ENCODE measurements at regions not wholly inside any gene's neighbourhood (a gene's known extent, or its start where the extent isn't known, plus 50 kb on each side); places are given as distances from the start of the nearest gene placed in this dataset.
"Not testable (repeated sequence)": the region's sequence is repeated elsewhere in the genome, so short reads cannot be mapped to it uniquely, and the experiment has no call there.

DNA sequence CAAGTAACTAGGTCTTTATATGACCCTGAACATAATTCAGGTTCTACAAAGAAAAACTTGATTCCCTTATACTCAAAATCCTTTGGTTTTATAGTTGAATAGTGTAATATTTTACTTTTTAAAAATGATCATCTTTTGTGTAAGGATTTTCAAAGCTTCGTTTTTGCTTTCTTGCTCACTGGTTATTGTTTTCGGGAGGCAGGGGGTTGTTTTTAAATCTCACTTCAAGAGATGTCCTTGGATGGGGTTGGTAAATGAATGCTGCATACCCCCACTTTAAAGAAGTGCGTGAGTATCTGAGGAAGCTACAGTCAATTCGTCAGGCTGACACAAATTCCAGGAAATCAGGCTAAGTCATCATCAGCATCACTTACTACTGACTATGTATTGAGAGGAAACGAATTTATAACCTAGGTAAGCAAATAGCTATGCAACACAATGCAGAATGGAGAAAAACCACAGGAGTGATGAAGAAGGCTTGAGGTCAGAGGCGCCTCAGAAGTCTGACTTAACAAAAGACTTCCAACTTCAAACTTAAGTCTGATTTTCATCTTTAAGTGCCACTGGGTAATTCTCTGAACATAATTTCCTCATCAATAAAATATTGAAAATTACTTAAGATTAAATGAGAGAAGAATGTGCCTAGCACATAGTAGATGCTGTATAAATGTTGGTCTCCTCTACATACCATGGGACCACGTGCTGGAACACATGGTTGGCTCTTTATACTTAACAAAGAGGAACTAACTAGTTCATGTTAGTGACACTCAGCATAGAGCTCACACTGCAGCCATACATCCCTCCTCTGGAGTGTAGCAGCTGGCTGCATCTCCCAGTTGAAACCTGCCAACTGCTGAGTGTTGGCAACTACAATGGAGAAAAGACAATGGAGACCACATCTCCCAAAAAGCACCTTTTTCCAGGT is 106.0 kb upstream of the KIF2A start:
- no peak for DNase-seq

DNA sequence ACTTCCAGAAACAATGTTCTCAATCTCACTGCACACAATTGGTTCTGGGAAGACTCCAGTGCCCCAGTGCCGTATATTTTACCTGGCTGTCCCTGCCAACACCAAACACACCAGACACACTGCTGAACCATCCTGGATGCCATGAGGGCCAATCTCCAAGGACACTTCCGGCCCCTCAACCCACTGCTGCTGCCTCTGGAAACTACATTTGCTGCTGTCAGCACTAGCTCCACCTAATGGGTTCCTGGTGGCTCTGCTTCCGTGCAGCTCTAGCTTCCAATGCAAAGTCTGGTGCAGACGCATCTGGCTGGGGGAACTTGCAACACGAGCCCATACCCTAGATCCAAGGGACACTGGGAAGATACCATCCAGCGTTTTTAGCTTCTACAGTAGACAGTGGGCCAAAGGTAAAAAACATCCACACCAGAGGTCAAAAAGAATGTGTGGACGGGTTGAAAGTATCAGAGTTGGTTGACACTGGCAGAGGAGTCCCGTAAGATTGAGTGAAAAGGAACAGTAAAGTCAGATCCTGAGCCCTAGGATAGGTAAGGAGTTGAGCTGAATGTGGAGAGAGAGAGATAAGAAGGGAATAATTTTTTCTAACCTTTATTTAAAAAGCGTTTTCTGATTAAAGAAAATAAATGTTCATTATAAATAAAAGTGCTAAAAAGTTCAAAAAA is 99.7 kb upstream of the KIF2A start:
- no peak for DNase-seq

DNA sequence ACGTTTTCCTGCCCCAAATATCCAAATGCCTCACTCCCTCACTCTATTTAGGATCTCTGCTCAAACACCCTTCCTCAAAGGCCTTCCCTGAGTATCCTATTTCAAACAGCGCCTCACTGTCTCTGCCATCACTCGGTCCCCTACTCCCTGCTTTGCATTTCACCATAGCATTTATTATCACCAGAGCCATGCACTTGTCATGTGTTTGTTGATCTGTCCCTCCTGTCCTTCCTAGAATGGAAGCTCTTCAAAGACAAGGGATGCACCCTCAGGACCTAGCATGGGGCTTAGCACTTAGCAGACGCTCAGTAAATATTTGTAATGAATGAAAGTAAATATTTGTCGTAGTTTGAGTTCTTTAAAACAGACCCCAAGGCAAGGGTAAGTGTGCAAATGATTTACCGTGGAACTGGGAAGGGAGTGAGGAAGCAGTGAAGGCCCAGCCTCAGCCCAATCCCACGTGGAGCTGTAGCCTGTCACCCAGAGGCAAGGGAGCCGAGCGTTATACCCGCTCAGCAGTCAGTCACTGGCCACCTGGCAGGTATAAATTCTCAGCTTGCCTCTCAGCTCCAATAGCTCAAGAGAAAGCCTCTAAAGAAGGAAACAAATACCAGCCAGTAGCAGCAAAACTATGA is 97.7 kb upstream of the KIF2A start:
- no peak for DNase-seq

DNA sequence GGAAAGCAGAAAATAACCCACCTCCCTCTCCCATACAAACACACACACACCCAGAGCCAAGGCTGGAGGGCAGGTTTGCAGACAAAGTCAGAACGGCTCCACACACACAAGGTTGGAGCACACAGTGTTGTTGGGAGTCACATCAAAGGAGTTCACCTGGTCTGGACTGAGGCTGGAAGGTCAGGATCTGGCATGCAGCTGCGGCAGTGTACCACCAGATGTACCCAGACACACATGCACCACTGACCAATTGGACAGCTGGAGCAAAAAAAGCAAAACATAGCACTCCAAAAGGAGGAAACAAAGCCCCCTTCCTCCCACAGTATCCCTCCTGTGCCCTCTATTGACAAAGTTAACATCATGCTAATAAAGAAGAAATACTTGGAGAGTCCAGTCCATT is 94.6 kb upstream of the KIF2A start:
- no peak for DNase-seq

DNA sequence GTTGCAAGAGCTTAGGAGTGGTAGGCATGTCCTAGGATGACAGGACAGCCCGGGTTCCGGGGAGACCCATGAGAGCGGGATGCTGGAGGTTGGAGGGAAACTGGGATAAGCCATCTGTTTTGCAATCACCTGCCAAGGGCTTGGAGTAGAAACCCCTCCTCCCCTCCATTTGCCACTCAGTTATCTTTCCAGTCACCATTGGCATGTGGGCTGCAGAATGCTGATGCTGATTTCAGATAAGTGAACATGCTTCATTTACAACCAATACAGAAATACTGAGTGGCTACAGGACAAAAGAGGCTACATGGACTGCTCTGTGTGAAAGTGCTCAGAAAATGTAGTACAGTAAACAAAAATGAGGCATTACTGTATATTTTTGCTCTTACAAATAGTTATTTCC is 93.4 kb upstream of the KIF2A start:
- DNase-seq, result no peak

DNA sequence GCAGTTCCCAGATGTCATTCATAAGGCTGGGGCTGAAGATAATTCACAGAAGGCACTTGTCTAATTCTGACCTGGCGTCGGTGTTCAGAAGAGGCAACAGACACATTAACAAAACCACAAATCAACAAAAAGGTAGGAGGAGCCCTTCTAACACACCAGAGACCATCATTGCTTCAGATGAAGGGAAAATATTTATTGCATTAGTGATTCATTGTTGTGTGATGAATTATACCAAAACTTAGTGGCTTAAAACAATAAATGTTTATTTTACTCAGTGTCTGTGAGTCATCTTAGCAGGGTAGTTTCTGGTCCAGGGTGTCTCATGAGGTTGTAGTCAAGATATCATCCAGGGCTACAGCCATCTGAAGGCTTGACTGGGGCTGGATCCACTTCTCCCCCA is 91.3 kb upstream of the KIF2A start:
- no peak for DNase-seq

DNA sequence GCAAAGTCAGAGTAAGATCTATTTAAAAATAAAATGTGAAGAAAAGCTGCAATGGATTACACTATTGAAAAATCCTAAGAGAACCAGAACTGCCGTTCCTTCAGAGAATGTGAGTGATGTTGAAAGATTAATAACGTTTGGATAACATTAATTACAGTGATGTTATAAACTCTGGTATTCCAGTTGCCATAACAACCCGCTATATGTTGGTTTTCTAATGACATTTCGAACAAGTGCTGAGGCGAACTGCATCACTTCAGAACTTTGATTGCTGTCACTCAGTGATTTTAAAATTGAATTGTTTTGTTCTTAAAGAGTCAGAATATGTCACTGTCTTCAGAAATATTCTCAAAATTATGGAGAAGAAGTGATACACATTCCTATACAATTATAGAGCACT is 89.4 kb upstream of the KIF2A start:
- DNase-seq, result not testable (repeated sequence)

DNA sequence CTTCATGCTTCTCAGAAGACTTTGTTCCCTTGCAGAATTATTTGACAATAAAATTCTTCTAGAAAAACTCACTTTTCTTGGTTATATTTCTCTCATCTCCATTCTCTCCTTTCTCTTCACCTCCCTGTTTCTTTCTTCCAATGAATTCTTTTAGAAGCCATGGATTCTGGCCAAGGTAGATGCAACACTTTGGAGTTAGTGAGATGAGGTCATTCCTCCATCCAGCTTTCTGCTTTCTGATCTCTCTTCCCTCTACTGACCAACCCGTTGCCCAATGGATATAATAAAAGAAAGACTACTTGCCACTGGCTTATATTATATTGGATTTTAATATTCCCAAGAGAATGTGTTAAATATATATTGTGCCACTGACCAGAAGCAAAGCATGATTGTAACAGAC is 88.9 kb upstream of the KIF2A start:
- not testable (repeated sequence) for DNase-seq

DNA sequence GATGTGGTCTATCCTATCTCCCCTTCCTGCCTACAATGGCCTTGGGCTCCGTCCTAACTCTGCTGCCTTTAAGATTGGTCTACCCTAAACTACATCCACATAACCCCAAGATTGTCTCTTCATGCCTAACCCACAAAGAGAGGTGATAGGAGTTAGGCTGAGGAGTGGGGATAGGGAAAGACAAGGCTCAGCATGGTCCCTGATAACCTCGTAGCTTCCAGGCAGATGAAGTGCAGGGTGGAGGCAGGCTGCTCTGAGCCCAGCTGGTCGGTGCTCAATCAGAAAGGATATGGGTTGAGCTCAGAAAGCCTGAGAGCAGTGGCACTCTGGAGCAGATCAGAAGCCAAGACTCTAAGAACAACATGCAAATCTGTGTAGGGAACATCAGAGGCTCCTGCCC is 87.1 kb upstream of the KIF2A start:
- not testable (repeated sequence) for DNase-seq

DNA sequence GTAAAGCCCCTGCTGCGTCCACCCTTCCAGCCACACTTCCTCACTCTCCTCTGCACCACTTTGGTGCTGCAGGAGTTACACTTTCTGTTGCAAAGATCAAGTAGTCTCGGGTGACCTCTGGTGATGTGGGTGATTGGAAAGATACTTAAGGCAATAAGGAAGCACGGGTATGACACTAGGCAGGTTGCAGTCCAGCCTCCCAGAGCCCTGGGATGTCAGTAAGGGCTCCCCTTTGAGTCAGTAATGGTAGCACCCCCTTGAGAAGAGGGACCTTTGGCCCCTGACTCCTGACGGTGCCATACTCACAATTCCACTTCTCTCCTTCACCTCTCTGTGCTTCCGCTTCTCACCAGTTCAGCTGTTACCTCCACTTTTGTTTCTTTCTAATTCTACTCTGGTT is 84.1 kb upstream of the KIF2A start:
- not testable (repeated sequence) for DNase-seq

DNA sequence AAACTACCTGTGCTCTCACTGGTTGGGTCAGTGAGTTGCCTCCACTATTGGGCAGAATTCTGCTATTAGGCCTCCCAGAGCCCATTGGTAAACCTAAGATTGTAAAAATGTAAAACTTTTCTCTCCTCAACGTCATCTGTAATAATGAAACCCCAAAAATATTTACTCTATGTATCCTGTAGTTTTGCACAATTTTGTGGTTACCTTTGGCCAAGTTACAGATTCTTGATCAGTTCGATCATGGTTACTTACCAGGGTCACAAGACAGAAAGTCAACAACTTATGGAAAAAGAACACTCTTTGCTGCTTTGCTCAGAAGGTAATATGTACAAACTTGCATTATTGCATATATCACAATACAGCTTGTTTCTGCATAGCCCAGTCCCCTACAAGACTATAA is 83.7 kb upstream of the KIF2A start:
- not testable (repeated sequence) for DNase-seq

DNA sequence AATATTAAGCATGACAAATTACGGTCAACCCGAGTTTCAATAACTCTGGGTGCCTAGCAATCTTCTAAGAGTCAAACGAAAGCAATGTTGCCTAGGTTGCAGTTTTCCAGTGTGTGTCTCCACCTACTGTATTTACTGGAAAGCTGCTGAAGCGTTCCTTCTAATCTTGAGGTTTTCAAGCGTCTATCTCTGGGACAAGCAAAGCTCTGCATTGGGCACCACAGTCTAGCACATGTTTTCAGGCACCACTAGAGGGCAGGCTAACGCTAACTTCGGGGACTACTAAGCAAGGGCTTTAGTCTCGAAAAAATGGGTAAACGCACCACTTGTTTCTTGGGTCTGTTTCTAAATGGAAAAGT is 82.7 kb upstream of the KIF2A start:
- not testable (repeated sequence) for DNase-seq

DNA sequence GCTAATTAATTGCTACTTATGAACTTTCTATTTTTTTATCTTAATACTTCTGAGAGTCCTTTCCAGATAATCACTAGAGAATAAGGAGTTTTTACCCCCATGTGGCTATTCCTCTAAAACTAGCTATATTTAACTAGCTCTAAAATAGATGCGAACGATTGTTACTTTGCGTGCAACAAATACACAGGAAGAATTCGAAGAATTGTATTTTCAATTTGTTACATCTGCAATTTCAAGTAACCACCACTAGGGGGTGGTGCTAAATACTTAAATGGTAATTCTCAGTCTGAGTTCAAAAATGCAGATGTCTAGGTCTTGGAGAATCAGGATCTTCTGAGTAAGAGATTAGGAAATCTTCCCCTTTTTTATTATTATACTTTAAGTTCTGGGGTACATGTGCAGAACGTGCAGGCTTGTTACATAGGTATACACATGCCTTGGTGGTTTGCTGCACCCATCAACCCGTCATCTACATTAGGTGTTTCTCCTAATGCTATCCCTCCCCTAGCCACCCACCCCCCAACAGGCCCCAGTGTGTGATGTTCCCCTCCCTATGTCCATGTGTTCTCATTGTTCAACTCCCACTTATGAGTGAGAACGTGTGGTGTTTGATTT is 80.9 kb upstream of the KIF2A start:
- DNase-seq, result not testable (repeated sequence)

DNA sequence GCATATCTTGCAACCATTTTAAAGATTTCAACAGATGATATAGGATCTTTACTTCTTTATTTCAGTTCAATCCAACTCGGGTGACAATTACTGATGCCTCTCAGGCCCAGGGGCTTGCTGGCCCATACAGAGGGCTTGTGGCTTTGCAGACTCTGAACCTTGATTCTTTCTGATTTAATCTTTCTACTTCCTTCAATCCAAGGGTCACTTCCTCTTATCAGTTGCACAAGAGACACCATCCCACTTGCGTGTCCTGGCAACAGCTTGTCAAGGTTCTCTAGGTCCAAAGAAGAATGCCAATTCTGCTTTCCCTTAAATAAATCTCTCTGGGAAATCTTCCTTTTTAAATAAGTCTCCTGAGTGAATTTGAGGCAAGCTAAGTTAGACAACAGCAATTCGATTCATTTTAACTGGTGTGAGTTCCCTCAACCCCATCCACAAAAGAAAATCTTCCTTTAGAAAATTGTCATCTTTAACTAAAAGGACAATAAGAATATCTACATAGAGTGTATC is 75.1 kb upstream of the KIF2A start:
- DNase-seq, result not testable (repeated sequence)

DNA sequence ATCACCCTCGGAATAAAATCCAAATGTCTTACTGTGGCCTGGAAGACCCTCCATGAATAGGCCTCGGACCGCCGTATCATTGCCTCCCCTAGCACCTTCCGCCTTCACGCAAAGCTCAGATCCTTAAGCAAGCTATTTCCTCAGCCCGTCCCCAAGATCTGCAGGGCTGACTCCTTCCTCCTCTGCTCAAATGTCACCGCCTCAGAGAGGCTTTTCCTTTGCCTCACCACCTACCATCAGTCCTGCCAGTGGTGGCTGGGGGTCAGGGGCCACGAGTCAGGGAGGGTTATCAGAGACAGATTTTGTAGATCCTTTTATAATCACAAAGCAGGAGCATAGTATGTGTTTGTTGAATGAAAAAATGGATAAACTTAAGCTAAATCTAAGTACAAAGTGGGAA is 74.4 kb upstream of the KIF2A start:
- no peak for DNase-seq

DNA sequence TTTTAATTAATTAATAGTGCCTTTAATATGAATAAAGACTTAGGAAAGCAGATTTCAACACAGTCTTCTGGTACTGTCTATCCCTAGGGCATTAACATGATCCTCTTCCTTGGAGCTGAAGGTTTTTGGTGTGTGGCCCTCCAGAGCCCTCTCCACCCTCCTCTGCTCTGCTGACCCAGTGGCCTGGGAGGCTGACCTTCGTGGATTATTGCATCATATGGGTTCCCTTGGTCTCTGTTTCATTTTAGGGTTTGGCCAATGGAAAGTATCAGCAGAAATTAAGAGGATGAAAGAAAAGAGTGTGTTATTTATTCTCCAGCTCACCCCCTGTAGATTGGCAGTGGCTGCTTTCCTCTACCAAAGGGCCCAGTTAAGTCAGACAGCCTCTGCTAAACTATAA is 73.8 kb upstream of the KIF2A start:
- DNase-seq, result not testable (repeated sequence)

DNA sequence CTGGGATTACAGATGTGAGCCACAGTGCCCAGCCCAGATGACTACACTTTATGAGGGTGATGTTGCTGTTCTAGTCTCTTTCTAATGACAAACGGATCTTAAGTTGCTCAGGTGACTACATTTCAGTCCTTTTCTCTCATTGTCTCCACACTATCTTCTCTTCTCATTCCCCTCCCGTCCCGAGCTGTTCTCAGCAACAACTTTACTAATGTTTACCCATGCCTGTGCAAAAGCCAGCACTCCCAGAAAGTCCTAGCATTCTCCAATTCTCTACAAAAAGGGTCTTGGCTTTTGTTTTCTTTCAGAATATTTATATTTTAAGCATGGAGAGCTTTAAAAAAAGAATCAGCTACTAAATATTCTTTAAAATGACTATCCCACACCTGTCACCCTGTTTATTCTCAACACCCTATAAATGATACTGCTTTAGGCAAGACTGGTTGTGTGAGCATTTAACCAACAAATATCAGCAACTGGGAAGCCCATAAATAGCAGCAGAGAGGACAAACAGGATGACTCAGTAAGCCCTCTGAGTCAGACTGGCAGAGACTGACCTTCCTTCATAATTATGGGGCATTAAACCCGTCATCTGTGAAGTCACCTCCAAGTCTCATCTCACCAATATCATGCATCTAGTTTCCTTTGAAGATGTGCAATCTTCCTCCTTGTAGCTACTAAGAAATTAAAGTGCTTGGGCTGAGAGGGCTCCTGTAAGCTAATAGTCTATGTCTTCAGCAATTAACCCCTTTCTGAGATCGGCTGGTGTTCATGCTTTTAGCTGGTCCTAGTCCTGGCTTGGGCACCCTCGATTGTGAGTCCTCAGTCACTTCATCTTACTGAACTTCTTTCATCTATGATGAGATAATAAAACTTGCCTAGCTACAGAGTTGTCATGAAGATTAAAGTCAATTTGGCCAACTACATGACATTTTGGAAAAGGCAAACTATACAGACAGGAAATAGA is 72.6 kb upstream of the KIF2A start:
- DNase-seq, result not testable (repeated sequence)

DNA sequence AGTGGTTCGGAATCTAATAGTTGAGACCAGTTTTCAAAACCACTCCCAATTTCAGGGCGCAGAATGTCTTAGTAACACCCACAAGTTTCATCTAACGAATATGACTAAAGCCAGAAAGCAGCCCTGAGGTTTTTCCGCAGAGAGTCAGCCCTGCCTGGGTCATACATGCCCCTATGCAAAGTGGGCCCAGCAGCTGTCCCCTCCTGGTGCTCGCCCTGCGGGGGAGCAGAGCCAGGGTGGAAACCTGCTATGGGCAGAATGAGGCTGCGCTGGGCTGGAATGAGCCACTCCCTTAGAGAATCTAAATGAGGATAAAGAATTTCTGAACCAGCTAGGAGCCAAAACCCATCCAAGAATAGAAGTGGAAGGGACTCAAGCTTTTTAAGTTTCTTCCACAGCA is 69.4 kb upstream of the KIF2A start:
- DNase-seq, result not testable (repeated sequence)

DNA sequence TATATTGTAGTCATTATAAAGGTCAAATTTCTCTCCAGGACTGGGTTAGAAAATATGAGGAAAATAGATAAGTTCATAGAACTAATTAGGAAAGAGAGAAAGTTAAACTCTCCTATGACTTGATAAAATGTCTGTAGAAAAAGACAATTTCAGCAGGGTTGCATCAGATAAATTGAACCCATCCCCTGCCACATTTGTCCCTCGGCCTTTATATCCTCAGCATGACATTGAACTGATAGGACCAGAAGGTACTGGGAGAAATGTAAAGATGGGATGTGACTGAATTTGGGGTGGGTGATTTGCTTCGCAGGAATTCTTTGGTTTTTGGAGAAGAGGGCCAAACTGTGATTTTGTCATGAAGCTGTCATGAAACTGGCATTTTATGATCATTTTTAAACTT is 68.1 kb upstream of the KIF2A start:
- not testable (repeated sequence) for DNase-seq

DNA sequence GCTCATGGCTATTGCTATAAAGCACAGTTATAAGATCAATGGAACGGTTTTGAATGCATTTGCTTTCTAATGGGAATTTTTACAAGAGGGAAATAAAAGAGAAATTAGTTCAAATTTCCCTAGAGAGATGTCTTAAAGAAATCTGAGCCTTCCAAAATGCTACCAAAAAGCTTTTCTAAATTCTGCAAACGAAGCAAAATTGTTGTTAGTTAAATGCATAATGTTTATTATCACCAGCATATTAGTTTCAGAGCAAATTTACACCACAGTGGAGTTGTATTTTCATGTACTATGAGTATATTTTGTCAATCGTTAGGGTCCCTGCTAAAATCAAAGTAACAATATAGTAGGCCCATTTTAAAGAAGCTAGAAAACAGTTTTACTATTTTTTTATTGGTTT is 67.4 kb upstream of the KIF2A start:
- DNase-seq, result not testable (repeated sequence)

DNA sequence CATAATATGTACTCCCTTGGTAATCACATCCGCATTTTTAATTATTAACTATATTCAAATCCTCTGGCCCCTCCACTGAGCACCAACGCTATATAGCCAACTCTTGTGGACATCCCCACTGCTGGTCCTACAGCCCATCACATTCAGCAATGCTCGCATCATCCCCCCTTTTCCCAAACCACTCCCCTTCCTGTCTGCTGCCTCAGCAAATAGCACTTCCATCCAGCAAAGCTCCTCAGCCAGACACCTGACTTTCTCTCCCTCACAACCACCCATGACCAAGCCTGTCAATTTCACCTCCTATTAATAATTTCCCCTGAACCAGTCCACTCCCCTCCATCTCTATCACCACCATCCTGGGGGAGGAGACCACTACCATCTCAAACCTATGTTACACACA is 65.5 kb upstream of the KIF2A start:
- not testable (repeated sequence) for DNase-seq

DNA sequence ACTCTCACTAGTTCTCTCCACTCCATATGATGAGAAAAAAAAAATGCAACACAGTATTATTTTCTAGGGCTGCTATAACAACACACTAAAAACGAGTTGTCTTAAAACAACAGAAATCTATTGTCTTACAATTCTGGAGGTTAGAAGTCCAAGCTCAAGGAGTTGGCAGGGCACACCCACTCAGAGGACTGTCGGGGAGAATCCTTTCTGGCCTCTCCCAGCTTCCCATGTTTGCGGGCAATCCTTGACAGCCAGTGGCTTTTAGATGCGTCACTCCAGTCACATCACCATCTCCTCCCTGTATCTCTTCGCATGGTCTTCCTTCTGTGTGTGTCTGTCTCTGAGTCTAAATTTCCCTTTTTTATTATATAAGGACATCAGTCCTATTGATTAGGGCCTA is 64.0 kb upstream of the KIF2A start:
- not testable (repeated sequence) for DNase-seq
